WTC11 (cell line): ENCODE measurements at regions not wholly inside any gene's neighbourhood (a gene's known extent, or its start where the extent isn't known, plus 50 kb on each side); places are given as distances from the start of the nearest gene placed in this dataset.

ENCODE experiments used
- ATAC-seq: fragments of 200-7000 bp; cut with Tn5 transposase; 2 replicates; pipeline ENCODE4 v1.10.0; 2021; ENCODE audit warnings: mild to moderate bottlenecking, moderate library complexity
- CTCF ChIA-PET: fragments of 300-600 bp; sonication (Branson Sonifier 250); formaldehyde crosslinking; loops from one replicate; lab custom pipeline; 2021; ENCODE audit warnings: antibody characterized with exemption; lab: Charles Lee
- POLR2A ChIA-PET: fragments of 350-600 bp; sonication (Branson Sonifier 250); formaldehyde crosslinking; loops from one replicate; lab custom pipeline; 2021; ENCODE audit warnings: antibody characterized with exemption; lab: Charles Lee
- DNase-seq: peaks from one replicate; pipeline ENCODE4 v3.0.0; 2021; ENCODE audit warnings: low spot score
- H3K27ac Mint-ChIP-seq: 2 replicates; pipeline ENCODE4 v1.8.0; 2021; ENCODE audit warnings: mixed read lengths
- H3K27me3 Mint-ChIP-seq: 2 replicates; pipeline ENCODE4 v1.8.0; 2021; ENCODE audit warnings: low read depth, mild to moderate bottlenecking, moderate library complexity, mixed read lengths
- H3K36me3 Mint-ChIP-seq: 2 replicates; pipeline ENCODE4 v1.8.0; 2021; ENCODE audit warnings: mixed read lengths
- H3K4me1 Mint-ChIP-seq: 2 replicates; pipeline ENCODE4 v1.8.0; 2022; ENCODE audit warnings: mixed read lengths
- H3K4me3 Mint-ChIP-seq: 2 replicates; pipeline ENCODE4 v1.8.0; 2021; ENCODE audit warnings: mild to moderate bottlenecking, moderate library complexity, mixed read lengths
- H3K9me3 Mint-ChIP-seq: 2 replicates; pipeline ENCODE4 v1.8.0; 2021; ENCODE audit warnings: mixed read lengths
- CREM ChIP-seq: sonication (generic); formaldehyde crosslinking; IDR thresholded peaks from 2 replicates; pipeline ENCODE4 v1.8.1; 2022; ENCODE audit warnings: mild to moderate bottlenecking, missing genetic modification reagents, moderate library complexity
- ETV6 ChIP-seq: sonication (generic); formaldehyde crosslinking; IDR thresholded peaks from 2 replicates; pipeline ENCODE4 v1.8.1; 2022; ENCODE audit warnings: mild to moderate bottlenecking, missing genetic modification reagents
- FOXK1 ChIP-seq: sonication (generic); formaldehyde crosslinking; IDR thresholded peaks from 2 replicates; pipeline ENCODE4 v1.8.0; 2022; ENCODE audit warnings: mild to moderate bottlenecking, moderate library complexity, missing genetic modification reagents
- KAT7 ChIP-seq: sonication (generic); formaldehyde crosslinking; IDR thresholded peaks from 2 replicates; pipeline ENCODE4 v1.8.1; 2023; ENCODE audit warnings: missing genetic modification reagents, mild to moderate bottlenecking, borderline replicate concordance
- MXD4 ChIP-seq: fragments of 250-450 bp; sonication (Bioruptor Pico); IDR thresholded peaks from 2 replicates; pipeline ENCODE4 v1.8.0; 2021; ENCODE audit warnings: mild to moderate bottlenecking, moderate library complexity, borderline replicate concordance
- NFE2L1 ChIP-seq: sonication (generic); formaldehyde crosslinking; IDR thresholded peaks from 2 replicates; pipeline ENCODE4 v1.8.1; 2023; ENCODE audit warnings: missing genetic modification reagents
- OVOL2 ChIP-seq: fragments of 250-450 bp; sonication (Bioruptor Pico); IDR thresholded peaks from 2 replicates; pipeline ENCODE4 v1.9.0; 2021; ENCODE audit warnings: mild to moderate bottlenecking, borderline replicate concordance
- RORB ChIP-seq: fragments of 250-450 bp; sonication (Bioruptor Pico); IDR thresholded peaks from 2 replicates; pipeline ENCODE4 v1.9.0; 2021; ENCODE audit warnings: mild to moderate bottlenecking
- SP1 ChIP-seq: sonication (generic); formaldehyde crosslinking; conservative IDR thresholded peaks from 2 replicates; pipeline ENCODE4 v1.8.1; 2022; ENCODE audit warnings: missing genetic modification reagents
- ZNF232 ChIP-seq: sonication (generic); formaldehyde crosslinking; IDR thresholded peaks from 2 replicates; pipeline ENCODE4 v1.8.0; 2022; ENCODE audit warnings: mild to moderate bottlenecking, missing genetic modification reagents
- TF ChIP-seq, protein P1 (sequence below): fragments of 250-450 bp; sonication (Bioruptor Pico); IDR thresholded peaks from 2 replicates; pipeline ENCODE4 v1.9.0; 2021; ENCODE audit warnings: mild to moderate bottlenecking
- TF ChIP-seq, protein P2 (sequence below): sonication (generic); formaldehyde crosslinking; IDR thresholded peaks from 2 replicates; pipeline ENCODE4 v1.8.1; 2023; ENCODE audit warnings: mild to moderate bottlenecking, missing genetic modification reagents, moderate library complexity
- TF ChIP-seq, protein P3 (sequence below): fragments of 250-450 bp; sonication (Bioruptor Pico); IDR thresholded peaks from 2 replicates; pipeline ENCODE4 v1.9.0; 2021; ENCODE audit warnings: moderate library complexity, mild to moderate bottlenecking, inconsistent platforms, borderline replicate concordance
- TF ChIP-seq, protein P4 (sequence below): fragments of 250-450 bp; sonication (Bioruptor Pico); IDR thresholded peaks from 2 replicates; pipeline ENCODE4 v2.1.2; 2022; ENCODE audit warnings: mild to moderate bottlenecking, moderate library complexity
- TF ChIP-seq, protein P5 (sequence below): sonication (generic); formaldehyde crosslinking; IDR thresholded peaks from 2 replicates; pipeline ENCODE4 v1.8.1; 2023; ENCODE audit warnings: mild to moderate bottlenecking, missing genetic modification reagents, borderline replicate concordance
- TF ChIP-seq, protein P6 (sequence below): fragments of 250-450 bp; sonication (Bioruptor Pico); IDR thresholded peaks from 2 replicates; pipeline ENCODE4 v1.9.0; 2021; ENCODE audit warnings: mild to moderate bottlenecking
- TF ChIP-seq, protein P7 (sequence below): sonication (generic); formaldehyde crosslinking; conservative IDR thresholded peaks from 2 replicates; pipeline ENCODE4 v1.8.1; 2022; ENCODE audit warnings: mild to moderate bottlenecking, missing genetic modification reagents
- TF ChIP-seq, protein P8 (sequence below): sonication (generic); formaldehyde crosslinking; IDR thresholded peaks from 2 replicates; pipeline ENCODE4 v1.8.0; 2023; ENCODE audit warnings: missing genetic modification reagents
- TF ChIP-seq, protein P9 (sequence below): sonication (generic); formaldehyde crosslinking; conservative IDR thresholded peaks from 2 replicates; pipeline ENCODE4 v1.8.1; 2023; ENCODE audit warnings: mild to moderate bottlenecking, low read depth, missing genetic modification reagents, moderate library complexity

DNA sequence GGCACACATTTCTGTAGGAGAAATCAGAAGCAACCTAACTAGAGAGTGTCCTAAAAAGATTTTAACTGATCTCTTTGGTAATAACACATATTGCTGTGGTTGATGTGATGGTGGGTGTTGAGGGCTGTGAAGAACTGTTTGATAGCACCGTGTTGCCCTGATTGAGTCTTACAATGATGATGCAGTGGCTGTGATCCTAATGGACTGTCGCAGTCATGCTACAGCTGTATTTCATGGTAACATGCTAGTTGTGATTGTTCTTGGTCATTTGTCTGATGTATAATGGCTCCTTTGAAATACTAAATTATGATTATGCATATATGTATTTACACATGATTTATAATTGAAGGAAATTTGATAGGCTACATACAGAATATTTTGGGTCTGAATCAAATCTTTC, 82.5 kb upstream of the MMADHC start (continued):
- TF ChIP-seq, protein P1, sequence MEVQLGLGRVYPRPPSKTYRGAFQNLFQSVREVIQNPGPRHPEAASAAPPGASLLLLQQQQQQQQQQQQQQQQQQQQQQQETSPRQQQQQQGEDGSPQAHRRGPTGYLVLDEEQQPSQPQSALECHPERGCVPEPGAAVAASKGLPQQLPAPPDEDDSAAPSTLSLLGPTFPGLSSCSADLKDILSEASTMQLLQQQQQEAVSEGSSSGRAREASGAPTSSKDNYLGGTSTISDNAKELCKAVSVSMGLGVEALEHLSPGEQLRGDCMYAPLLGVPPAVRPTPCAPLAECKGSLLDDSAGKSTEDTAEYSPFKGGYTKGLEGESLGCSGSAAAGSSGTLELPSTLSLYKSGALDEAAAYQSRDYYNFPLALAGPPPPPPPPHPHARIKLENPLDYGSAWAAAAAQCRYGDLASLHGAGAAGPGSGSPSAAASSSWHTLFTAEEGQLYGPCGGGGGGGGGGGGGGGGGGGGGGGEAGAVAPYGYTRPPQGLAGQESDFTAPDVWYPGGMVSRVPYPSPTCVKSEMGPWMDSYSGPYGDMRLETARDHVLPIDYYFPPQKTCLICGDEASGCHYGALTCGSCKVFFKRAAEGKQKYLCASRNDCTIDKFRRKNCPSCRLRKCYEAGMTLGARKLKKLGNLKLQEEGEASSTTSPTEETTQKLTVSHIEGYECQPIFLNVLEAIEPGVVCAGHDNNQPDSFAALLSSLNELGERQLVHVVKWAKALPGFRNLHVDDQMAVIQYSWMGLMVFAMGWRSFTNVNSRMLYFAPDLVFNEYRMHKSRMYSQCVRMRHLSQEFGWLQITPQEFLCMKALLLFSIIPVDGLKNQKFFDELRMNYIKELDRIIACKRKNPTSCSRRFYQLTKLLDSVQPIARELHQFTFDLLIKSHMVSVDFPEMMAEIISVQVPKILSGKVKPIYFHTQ (CRISPR knock-in tag): no peak
- TF ChIP-seq, protein P2, sequence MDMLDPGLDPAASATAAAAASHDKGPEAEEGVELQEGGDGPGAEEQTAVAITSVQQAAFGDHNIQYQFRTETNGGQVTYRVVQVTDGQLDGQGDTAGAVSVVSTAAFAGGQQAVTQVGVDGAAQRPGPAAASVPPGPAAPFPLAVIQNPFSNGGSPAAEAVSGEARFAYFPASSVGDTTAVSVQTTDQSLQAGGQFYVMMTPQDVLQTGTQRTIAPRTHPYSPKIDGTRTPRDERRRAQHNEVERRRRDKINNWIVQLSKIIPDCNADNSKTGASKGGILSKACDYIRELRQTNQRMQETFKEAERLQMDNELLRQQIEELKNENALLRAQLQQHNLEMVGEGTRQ (CRISPR knock-in tag): no peak
- TF ChIP-seq, protein P3, sequence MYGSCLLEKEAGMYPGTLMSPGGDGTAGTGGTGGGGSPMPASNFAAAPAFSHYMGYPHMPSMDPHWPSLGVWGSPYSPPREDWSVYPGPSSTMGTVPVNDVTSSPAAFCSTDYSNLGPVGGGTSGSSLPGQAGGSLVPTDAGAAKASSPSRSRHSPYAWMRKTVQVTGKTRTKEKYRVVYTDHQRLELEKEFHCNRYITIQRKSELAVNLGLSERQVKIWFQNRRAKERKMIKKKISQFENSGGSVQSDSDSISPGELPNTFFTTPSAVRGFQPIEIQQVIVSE (CRISPR knock-in tag): no peak
- TF ChIP-seq, all 79 proteins: peak for 0

DNA sequence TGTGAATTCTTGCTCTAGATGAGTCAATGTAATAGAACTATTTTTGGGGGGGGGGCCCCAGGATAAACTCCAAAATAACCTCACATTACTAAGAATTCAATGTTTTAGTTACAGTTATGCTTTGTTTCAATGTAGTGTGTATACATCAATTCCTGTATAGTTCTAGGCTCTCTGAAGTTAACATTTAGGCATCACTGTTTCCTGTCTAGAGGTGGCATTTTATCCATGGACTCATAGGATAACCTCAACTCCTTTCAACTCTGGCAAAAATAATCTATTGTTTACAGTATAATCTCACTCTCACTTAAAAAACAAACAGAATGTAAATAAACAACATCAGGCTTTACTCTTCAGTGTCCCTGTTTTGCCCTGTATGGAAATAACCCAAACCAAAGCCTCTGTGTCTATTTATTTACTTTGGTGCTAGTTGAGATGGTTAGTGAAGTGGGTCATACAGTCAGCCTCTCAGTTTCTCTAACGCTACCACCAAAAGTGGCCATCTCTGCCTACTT, 79.3 kb upstream of the MMADHC start:
- no peaks in the 10 kb centered on the region; the same call in 1 of the 2 replicates for H3K27me3 Mint-ChIP-seq
- POLR2A ChIA-PET: no interaction called here
- peaks cover 12% of the 10 kb centered on the region for H3K4me1 Mint-ChIP-seq

More for the DNA sequence above, 79.3 kb upstream of the MMADHC start:
- TF ChIP-seq ZNF232 (CRISPR knock-in tag) (no peak), FOXK1 (CRISPR knock-in tag) (no peak), MXD4 (no peak), RORB (CRISPR knock-in tag) (no peak), OVOL2 (CRISPR knock-in tag) (no peak), CREM (CRISPR knock-in tag) (no peak), KAT7 (no peak), ETV6 (CRISPR knock-in tag) (no peak), NFE2L1 (CRISPR knock-in tag) (no peak), SP1 (no peak)
- TF ChIP-seq, protein P4, sequence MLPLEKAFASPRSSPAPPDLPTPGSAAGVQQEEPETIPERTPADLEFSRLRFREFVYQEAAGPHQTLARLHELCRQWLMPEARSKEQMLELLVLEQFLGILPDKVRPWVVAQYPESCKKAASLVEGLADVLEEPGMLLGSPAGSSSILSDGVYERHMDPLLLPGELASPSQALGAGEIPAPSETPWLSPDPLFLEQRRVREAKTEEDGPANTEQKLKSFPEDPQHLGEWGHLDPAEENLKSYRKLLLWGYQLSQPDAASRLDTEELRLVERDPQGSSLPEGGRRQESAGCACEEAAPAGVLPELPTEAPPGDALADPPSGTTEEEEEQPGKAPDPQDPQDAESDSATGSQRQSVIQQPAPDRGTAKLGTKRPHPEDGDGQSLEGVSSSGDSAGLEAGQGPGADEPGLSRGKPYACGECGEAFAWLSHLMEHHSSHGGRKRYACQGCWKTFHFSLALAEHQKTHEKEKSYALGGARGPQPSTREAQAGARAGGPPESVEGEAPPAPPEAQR: no peak
- TF ChIP-seq, protein P5, sequence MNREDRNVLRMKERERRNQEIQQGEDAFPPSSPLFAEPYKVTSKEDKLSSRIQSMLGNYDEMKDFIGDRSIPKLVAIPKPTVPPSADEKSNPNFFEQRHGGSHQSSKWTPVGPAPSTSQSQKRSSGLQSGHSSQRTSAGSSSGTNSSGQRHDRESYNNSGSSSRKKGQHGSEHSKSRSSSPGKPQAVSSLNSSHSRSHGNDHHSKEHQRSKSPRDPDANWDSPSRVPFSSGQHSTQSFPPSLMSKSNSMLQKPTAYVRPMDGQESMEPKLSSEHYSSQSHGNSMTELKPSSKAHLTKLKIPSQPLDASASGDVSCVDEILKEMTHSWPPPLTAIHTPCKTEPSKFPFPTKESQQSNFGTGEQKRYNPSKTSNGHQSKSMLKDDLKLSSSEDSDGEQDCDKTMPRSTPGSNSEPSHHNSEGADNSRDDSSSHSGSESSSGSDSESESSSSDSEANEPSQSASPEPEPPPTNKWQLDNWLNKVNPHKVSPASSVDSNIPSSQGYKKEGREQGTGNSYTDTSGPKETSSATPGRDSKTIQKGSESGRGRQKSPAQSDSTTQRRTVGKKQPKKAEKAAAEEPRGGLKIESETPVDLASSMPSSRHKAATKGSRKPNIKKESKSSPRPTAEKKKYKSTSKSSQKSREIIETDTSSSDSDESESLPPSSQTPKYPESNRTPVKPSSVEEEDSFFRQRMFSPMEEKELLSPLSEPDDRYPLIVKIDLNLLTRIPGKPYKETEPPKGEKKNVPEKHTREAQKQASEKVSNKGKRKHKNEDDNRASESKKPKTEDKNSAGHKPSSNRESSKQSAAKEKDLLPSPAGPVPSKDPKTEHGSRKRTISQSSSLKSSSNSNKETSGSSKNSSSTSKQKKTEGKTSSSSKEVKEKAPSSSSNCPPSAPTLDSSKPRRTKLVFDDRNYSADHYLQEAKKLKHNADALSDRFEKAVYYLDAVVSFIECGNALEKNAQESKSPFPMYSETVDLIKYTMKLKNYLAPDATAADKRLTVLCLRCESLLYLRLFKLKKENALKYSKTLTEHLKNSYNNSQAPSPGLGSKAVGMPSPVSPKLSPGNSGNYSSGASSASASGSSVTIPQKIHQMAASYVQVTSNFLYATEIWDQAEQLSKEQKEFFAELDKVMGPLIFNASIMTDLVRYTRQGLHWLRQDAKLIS (CRISPR knock-in tag): no peak
- TF ChIP-seq, protein P6, sequence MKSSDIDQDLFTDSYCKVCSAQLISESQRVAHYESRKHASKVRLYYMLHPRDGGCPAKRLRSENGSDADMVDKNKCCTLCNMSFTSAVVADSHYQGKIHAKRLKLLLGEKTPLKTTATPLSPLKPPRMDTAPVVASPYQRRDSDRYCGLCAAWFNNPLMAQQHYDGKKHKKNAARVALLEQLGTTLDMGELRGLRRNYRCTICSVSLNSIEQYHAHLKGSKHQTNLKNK (CRISPR knock-in tag): no peak
- TF ChIP-seq, protein P7, sequence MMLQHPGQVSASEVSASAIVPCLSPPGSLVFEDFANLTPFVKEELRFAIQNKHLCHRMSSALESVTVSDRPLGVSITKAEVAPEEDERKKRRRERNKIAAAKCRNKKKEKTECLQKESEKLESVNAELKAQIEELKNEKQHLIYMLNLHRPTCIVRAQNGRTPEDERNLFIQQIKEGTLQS (CRISPR knock-in tag): no peak
- TF ChIP-seq, protein P8, sequence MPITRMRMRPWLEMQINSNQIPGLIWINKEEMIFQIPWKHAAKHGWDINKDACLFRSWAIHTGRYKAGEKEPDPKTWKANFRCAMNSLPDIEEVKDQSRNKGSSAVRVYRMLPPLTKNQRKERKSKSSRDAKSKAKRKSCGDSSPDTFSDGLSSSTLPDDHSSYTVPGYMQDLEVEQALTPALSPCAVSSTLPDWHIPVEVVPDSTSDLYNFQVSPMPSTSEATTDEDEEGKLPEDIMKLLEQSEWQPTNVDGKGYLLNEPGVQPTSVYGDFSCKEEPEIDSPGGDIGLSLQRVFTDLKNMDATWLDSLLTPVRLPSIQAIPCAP: no peak
- TF ChIP-seq, protein P9, sequence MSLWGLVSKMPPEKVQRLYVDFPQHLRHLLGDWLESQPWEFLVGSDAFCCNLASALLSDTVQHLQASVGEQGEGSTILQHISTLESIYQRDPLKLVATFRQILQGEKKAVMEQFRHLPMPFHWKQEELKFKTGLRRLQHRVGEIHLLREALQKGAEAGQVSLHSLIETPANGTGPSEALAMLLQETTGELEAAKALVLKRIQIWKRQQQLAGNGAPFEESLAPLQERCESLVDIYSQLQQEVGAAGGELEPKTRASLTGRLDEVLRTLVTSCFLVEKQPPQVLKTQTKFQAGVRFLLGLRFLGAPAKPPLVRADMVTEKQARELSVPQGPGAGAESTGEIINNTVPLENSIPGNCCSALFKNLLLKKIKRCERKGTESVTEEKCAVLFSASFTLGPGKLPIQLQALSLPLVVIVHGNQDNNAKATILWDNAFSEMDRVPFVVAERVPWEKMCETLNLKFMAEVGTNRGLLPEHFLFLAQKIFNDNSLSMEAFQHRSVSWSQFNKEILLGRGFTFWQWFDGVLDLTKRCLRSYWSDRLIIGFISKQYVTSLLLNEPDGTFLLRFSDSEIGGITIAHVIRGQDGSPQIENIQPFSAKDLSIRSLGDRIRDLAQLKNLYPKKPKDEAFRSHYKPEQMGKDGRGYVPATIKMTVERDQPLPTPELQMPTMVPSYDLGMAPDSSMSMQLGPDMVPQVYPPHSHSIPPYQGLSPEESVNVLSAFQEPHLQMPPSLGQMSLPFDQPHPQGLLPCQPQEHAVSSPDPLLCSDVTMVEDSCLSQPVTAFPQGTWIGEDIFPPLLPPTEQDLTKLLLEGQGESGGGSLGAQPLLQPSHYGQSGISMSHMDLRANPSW (CRISPR knock-in tag): no peak
- Mint-ChIP-seq H3K27ac (no peak overlapping the region), H3K9me3 (peaks cover 6% of the 10 kb centered on the region), H3K36me3 (peaks cover 3% of the 10 kb centered on the region; the same call in 1 of the 2 replicates), H3K4me3 (no peak overlapping the region)
- DNase-seq (no peak), ATAC-seq (no peak)
- CTCF ChIA-PET: no interaction called here
